ENCODE measurements at regions not wholly inside any gene's neighbourhood (a gene's known extent, or its start where the extent isn't known, plus 50 kb on each side); places are given as distances from the start of the nearest gene placed in this dataset.

DNA sequence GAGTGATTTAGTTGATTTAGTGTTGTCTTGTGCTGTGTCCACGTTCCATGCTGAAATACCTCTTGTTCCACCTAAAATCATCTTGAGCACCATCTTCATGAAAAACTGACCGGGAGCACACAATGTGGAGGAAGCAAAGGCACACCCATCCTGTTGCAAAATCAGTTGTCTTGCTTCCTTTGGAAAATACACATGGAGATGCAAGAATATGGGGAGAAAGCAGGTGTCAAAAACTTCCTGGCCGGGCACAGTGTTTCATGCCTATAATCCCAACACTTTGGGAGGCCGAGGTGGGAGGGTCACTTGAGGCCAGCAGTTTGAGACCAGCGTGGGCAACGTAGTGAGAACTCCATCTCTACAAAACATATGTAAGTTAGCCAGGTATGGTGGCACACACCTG is 151.1 kb downstream of the C11orf91 start:
- DNase-seq (no peak), ATAC-seq (no peak)
- Histone ChIP-seq H3K9me3 (no peaks in the 10 kb centered on the region), H3K4me1 (ENCODE audit: low read depth) (no peaks in the 10 kb centered on the region), H3K36me3 (ENCODE audit: low read depth) (no peaks in the 10 kb centered on the region), H3K4me3 (no peak overlapping the region)
- TF ChIP-seq, protein P1, sequence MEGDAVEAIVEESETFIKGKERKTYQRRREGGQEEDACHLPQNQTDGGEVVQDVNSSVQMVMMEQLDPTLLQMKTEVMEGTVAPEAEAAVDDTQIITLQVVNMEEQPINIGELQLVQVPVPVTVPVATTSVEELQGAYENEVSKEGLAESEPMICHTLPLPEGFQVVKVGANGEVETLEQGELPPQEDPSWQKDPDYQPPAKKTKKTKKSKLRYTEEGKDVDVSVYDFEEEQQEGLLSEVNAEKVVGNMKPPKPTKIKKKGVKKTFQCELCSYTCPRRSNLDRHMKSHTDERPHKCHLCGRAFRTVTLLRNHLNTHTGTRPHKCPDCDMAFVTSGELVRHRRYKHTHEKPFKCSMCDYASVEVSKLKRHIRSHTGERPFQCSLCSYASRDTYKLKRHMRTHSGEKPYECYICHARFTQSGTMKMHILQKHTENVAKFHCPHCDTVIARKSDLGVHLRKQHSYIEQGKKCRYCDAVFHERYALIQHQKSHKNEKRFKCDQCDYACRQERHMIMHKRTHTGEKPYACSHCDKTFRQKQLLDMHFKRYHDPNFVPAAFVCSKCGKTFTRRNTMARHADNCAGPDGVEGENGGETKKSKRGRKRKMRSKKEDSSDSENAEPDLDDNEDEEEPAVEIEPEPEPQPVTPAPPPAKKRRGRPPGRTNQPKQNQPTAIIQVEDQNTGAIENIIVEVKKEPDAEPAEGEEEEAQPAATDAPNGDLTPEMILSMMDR (IDR thresholded peaks at IDR 0.05) = no peak
- intact Hi-C loops (cut with DNase I, micrococcal nuclease) = loop anchor here in 1 of 2 donors (10.0 kb wide), 1 partner anchor 195 kb away; no protein-coding TSS in a partner anchor

DNA sequence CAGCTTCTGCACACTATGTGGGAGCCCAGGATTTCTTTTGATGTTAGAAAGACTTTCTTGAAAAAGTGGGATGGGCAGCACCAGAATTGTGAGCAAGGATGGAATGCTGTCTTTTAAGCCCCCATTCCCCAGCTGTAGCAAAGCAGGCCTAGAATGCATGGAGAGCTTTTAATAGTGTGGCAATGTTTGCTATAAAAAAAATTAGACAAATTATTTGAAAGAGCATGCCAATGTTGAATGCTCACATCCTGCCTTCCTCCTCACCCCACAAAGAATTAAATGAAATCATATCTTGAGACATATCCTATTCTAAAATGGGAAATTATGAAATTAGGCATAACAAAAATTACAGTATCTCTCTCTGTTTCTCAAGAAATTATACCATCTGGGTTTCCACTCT is 154.7 kb downstream of the C11orf91 start:
- Histone ChIP-seq H3K9me3 (no peaks in the 10 kb centered on the region), H3K4me3 (no peak overlapping the region), H3K36me3 (ENCODE audit: low read depth) (no peaks in the 10 kb centered on the region), H3K4me1 (ENCODE audit: low read depth) (no peaks in the 10 kb centered on the region)
- DNase-seq (no peak), ATAC-seq (no peak)
- intact Hi-C loops (cut with DNase I, micrococcal nuclease) = loop anchor here in 1 of 2 donors (10.0 kb wide), 1 partner anchor 199 kb away; no protein-coding TSS in a partner anchor
- TF ChIP-seq, protein P1 (IDR thresholded peaks at IDR 0.05) = no peak

DNA sequence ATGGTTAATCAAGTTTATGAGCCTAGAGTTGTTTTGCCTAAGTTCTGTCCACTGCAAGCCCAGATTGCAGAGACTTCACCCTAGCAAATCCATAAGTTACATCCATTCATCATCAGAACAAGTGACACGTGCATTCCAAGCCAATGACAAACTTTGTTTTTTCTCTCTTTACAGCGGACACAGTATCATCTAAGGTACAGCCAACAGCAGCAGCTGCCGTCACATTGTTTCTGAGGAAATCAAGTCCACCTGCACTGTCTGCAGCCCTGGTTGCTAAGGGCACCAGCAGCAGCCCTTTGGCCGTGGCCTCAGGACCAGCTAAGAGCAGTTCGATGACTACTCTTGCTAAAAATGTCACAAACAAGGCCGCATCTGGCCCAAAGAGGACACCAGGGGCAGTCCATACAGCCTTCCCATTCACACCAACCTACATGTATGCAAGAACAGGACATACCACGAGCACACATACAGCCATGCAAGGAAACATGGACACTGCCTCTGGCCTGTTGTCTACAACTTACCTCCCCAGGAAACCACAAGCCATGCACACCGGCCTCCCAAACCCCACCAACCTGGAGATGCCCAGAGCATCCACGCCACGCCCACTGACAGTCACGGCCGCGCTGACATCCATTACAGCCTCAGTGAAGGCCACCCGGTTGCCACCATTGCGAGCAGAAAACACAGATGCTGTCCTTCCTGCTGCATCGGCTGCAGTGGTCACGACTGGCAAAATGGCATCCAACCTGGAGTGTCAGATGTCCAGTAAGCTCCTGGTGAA is 155.8 kb downstream of the C11orf91 start:
- Histone ChIP-seq H3K4me1 (ENCODE audit: low read depth) (no peaks in the 10 kb centered on the region), H3K4me3 (no peak overlapping the region), H3K9me3 (no peaks in the 10 kb centered on the region), H3K36me3 (ENCODE audit: low read depth) (no peaks in the 10 kb centered on the region)
- TF ChIP-seq, protein P1 (IDR thresholded peaks at IDR 0.05) = no peak
- no peak for ATAC-seq
- intact Hi-C loops (cut with DNase I, micrococcal nuclease) = loop anchor here in 1 of 2 donors (10.0 kb wide), 1 partner anchor 200 kb away; no protein-coding TSS in a partner anchor
- DNase-seq = no peak

DNA sequence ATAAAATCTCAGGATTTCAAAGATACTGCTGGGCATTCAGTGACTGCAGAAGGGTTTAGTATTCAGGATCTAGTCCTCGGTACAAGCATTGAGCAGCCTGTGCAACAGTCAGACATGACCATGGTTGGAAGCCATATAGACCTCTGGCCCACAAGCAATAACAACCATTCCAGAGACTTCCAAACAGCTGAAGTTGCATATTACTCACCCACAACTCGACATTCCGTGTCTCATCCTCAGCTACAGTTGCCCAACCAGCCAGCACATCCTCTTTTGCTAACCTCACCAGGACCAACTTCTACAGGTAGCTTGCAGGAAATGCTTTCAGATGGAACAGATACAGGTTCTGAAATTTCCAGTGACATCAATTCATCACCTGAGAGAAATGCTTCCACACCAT is 156.8 kb downstream of the C11orf91 start:
- no peak overlapping the region for H3K4me3 ChIP-seq
- no peaks in the 10 kb centered on the region for H3K9me3 ChIP-seq
- DNase-seq (no peak), ATAC-seq (no peak)
- TF ChIP-seq, protein P1 (IDR thresholded peaks at IDR 0.05) = no peak
- intact Hi-C loops (cut with DNase I, micrococcal nuclease) = loop anchor here in 1 of 2 donors (10.0 kb wide), 1 partner anchor 201 kb away; no protein-coding TSS in a partner anchor
- H3K4me1 ChIP-seq (ENCODE audit: low read depth) = no peaks in the 10 kb centered on the region
- H3K36me3 ChIP-seq (ENCODE audit: low read depth) = no peaks in the 10 kb centered on the region

DNA sequence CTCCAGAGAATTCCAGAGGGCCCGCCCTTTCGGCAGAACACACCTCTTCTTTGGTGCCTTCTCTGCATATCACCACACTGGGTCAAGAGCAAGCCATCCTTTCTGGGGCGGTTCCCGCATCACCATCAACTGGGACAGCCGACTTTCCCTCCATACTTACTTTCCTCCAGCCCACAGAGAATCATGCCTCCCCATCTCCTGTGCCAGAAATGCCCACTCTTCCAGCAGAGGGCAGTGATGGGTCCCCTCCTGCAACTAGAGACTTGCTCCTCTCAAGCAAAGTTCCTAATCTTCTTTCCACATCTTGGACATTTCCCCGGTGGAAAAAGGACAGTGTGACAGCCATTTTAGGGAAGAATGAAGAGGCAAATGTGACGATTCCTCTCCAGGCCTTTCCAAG is 157.7 kb downstream of the C11orf91 start:
- Histone ChIP-seq H3K36me3 (ENCODE audit: low read depth) (no peaks in the 10 kb centered on the region), H3K4me3 (no peak overlapping the region), H3K9me3 (no peaks in the 10 kb centered on the region), H3K4me1 (ENCODE audit: low read depth) (no peaks in the 10 kb centered on the region)
- intact Hi-C loops (cut with DNase I, micrococcal nuclease) = loop anchor here in 1 of 2 donors (10.0 kb wide), 1 partner anchor 202 kb away; no protein-coding TSS in a partner anchor
- TF ChIP-seq, protein P1 (IDR thresholded peaks at IDR 0.05) = no peak
- ATAC-seq (peak; percentile 50), DNase-seq (peak in 2 of 3 donors; percentile 60 to 77)

Data from mucosa of descending colon (tissue), 3 donors.